Endothelial cell of umbilical vein (primary cell): ENCODE measurements at regions not wholly inside any gene's neighbourhood (a gene's known extent, or its start where the extent isn't known, plus 50 kb on each side); places are given as distances from the start of the nearest gene placed in this dataset.

Experiments
- CTCF ChIP-seq, 2 donors: IDR thresholded peaks; 1 replicate in 1 of 2; 2 replicates in 1 of 2; pipeline ENCODE4 v1.5.1; 2011; ENCODE audit warnings: low read length in 2 of 2, mild to moderate bottlenecking in 2 of 2, moderate library complexity in 2 of 2, control low read depth in 1 of 2, inconsistent platforms in 1 of 2, low read depth in 1 of 2; ENCODE audit not compliant: insufficient read depth in 1 of 2; ENCODE audit errors: extremely low read depth in 1 of 2
- EZH2 ChIP-seq: IDR thresholded peaks from 2 replicates; pipeline ENCODE4 v1.6.1; 2012; ENCODE audit warnings: borderline replicate concordance, low read depth, mild to moderate bottlenecking, moderate library complexity, low read length, inconsistent platforms; ENCODE audit not compliant: severe bottlenecking
- FOS ChIP-seq: IDR thresholded peaks from 2 replicates; pipeline ENCODE4 v1.6.1; 2011; ENCODE audit warnings: mild to moderate bottlenecking, low read length, moderate library complexity, borderline replicate concordance; ENCODE audit not compliant: insufficient read depth
- GATA2 ChIP-seq: IDR thresholded peaks from 2 replicates; pipeline ENCODE4 v1.7.0; 2011; ENCODE audit warnings: low read depth, mild to moderate bottlenecking, moderate library complexity, mixed read lengths, low read length; ENCODE audit not compliant: insufficient read length, insufficient read depth
- JUN ChIP-seq: IDR thresholded peaks from 2 replicates; pipeline ENCODE4 v1.6.1; 2011; ENCODE audit warnings: borderline replicate concordance, low read depth; ENCODE audit not compliant: insufficient read length, insufficient read depth
- MYC ChIP-seq: IDR thresholded peaks from one replicate; pipeline ENCODE4 v1.6.1; 2011; ENCODE audit warnings: mild to moderate bottlenecking, low read depth, low read length
- POLR2A ChIP-seq: IDR thresholded peaks from 2 replicates; pipeline ENCODE4 v1.6.1; 2012; ENCODE audit warnings: low read depth, mild to moderate bottlenecking, control low read depth, low read length
- POLR2AphosphoS5 ChIP-seq: IDR thresholded peaks from 2 replicates; pipeline ENCODE4 v1.6.1; 2012; ENCODE audit warnings: low read depth, mild to moderate bottlenecking, control low read depth, low read length, moderate library complexity; ENCODE audit not compliant: insufficient read depth
- TF ChIP-seq, protein P1 (sequence below): IDR thresholded peaks from 2 replicates; pipeline ENCODE4 v1.6.1; 2011; ENCODE audit not compliant: insufficient read depth, insufficient read length

GRCh38 chrX:69289793-69290123 is 124.5 kb upstream of the PJA1 start:
- TF ChIP-seq CTCF (IDR thresholded peaks at IDR 0.05; ENCODE audit: extremely low read depth in 1 of 2, insufficient read depth in 1 of 2, low read depth in 1 of 2, low read length in 2 of 2) (no peak), POLR2AphosphoS5 (no peak), EZH2 (no peak), POLR2A (no peak), MYC (no peak), GATA2 (no peak), JUN (no peak), FOS (no peak)
- TF ChIP-seq, protein P1, sequence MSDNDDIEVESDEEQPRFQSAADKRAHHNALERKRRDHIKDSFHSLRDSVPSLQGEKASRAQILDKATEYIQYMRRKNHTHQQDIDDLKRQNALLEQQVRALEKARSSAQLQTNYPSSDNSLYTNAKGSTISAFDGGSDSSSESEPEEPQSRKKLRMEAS, result no peak
